Tibial nerve (tissue), 4 donors: ENCODE measurements at regions not wholly inside any gene's neighbourhood (a gene's known extent, or its start where the extent isn't known, plus 50 kb on each side); places are given as distances from the start of the nearest gene placed in this dataset.

Source experiments
- CTCF ChIP-seq, 5 experiments: fragments of 200-600 bp in 3 of 5; fragments of 450-650 bp in 2 of 5; sonication (generic) in 3 of 5; IDR thresholded peaks; one replicate each; pipeline ENCODE4 v1.5.1; 2016 to 2019; ENCODE audit warnings: antibody characterized with exemption in 5 of 5, mild to moderate bottlenecking in 3 of 5, moderate library complexity in 2 of 5
- EP300 ChIP-seq, 2 donors: sonication (generic); formaldehyde crosslinking; IDR thresholded peaks; one replicate each; pipeline ENCODE4 v1.6.1; 2017; ENCODE audit warnings: antibody characterized with exemption in 2 of 2, mild to moderate bottlenecking in 1 of 2
- POLR2A ChIP-seq, 2 donors: fragments of 450-650 bp; IDR thresholded peaks; one replicate each; pipeline ENCODE4 v1.6.1; 2017; ENCODE audit warnings: antibody characterized with exemption in 2 of 2, mild to moderate bottlenecking in 2 of 2, moderate library complexity in 2 of 2

DNA sequence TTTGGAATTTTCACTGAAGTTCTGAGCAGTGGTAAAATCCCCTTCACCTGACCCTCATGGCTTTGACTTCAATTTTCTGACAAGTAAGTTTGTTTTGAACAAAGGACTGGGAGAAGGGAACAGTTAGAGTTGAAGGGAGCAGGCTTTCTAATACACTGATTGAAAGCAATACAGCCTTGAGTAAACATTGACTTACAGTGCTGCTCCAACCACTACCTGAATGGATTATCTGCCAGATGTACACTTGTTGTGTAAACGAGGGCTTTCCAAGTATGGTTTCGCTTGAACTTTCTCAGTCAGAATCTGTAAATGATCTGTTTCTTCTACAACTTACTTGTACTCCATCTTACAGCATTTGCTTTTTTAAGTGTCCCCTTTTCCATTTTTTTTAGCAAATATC lies 1414.9 kb upstream of the NUDT12 start:
- TF ChIP-seq CTCF (IDR thresholded peaks at IDR 0.05) (no peak), POLR2A (IDR thresholded peaks at IDR 0.05) (no peak), EP300 (IDR thresholded peaks at IDR 0.05) (no peak)
